ENCODE measurements at regions not wholly inside any gene's neighbourhood (a gene's known extent, or its start where the extent isn't known, plus 50 kb on each side); places are given as distances from the start of the nearest gene placed in this dataset.

- no peak for TF ChIP-seq CTCF (IDR thresholded peaks at IDR 0.05; ENCODE audit: borderline replicate concordance, extremely low read depth, low read length, poor library complexity, severe bottlenecking)
- TF ChIP-seq EZH2 (IDR thresholded peaks at IDR 0.05; ENCODE audit: borderline replicate concordance, low read depth, low read length, severe bottlenecking): no peak
These were observed 460.8 kb downstream of the RFC3 start for GRCh38 chr13:34278780-34279179.

All from DND-41 (cell line).